Brain pericyte (primary cell): ENCODE measurements at regions not wholly inside any gene's neighbourhood (a gene's known extent, or its start where the extent isn't known, plus 50 kb on each side); places are given as distances from the start of the nearest gene placed in this dataset.
"Not testable (repeated sequence)": the region's sequence is repeated elsewhere in the genome, so short reads cannot be mapped to it uniquely, and the experiment has no call there.

Experiments used
- DNase-seq: peaks from one replicate; pipeline ENCODE4 v3.0.0-alpha.2; 2012; ENCODE audit warnings: low read depth, low spot score

DNA sequence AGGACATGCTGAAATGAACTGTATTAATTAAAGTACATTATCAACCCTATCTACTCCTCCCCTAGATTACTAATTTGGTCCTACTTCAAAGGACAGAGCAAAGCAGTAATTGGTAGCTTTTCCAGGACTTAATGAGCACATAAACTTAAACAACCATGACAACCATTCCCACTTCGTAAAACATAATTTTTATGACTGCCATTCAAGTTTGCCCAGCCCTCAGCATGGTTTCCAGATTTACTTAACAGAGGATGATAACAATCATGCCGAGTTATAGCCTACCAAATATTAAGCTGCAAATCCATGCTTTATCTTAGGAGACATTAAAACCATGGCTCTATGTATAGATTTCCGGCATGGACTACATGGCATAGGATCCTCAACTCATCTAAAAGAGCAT, 401.1 kb upstream of the CHAC2 start:
- no peak for DNase-seq

DNA sequence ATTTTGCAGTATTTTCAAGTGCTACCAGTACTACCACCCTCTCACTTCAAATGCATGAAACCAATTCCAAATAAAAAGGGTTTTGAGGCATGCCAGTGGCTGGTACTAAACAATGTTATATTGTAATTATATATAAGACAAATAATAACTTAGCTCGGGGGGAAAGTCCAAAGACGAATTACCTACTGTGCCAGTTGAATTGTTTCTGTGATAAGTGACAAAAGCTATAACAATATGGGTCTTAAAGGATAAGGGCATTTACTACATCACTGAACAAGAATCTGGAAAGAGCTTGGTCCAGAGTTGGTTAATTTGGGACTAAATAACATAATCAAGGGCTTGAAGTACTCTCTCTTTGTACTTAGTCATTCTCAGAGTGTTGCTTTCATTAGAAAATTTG, 404.7 kb upstream of the CHAC2 start:
- DNase-seq: no peak

DNA sequence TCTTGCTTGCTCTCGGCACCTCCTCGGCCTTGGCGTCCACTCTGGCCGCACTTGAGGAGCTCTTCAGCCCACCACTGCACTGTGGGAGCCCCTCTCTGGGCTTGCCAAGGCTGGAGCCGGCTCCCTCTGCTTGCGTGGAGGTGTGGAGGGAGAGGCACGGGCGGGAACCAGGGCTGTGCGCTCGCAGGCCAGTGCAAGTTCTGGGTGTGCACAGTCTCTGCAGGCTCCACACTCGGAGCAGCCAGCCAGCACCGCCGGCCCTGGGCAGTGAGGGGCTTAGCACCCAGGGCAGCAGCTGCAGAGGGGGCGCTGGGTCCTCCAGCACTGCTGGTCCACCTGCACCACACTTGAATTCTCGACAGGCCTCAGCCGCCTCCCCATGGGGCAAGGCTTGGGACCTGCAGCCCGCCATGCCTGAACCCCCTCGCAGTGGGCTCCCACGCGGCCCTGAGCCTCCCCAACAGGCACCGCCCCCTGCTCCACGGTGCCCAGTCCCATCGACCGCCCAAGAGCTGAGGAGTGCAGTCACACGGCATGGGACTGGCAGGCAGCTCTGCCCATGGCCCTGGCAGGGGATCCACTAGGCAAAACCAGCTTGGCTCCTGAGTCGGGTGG, 411.2 kb upstream of the CHAC2 start:
- no peak for DNase-seq

DNA sequence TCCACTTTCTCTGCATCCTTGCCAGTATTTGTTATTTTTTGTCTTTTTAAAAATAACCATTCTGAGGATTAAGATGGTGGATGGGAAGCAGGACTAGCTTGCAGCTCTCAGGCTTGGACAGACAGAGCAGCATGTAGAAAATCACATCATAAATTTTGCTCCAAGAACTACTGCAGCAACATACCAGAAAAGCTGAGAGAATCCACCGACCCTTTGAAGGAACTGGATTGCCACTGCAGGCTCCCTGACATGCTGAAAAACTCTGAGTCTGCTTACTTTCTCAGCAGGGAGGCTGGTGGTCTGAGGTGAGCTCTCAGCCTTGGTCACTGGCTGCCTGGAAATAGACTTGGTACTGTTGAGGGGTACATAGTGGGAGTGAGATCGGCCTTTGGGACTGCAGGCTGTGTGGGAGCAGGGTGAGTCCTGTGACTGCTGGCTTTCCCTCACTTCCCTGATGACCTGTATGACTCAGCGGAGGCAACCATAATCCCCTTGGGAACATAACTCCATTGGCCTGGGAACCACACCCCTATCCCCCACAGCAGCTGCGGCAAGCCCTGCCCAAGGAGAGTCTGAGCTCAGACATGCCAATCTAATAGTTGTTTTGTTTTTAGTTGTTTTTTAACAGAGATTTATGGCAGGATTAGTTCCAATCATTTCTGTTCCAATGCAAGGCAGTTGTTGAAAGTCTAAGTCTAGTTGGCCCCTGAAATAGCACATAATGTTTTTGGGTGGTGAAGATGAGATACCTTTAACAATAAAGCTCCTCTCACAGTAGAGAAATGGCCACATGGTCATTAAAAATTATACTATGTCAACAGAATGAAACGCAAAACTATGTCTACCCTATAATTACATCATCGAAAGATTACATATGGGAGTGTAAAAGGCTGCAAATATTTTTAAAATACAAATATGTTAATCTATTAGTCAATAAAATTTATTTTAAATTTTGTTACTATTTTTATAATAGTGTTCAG, 414.2 kb upstream of the CHAC2 start:
- DNase-seq: peak; percentile 55

DNA sequence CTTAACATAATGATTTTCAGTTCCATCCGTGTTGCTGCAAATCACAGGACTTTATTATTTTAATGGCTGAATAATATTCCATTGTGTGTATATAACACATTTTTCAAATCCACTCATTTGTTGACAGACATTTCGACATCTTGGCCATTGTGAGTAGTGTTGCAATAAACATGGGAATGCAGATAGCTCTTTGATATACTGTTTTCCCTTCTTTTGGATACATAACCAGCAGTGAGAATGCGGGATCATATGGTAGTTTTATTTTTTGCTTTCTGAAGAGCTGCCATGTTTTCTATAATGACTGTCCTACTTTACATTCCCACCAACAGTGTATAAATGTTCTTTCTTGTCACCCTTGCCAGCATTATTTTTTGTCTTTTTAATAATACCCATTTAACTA, 420.3 kb upstream of the CHAC2 start:
- DNase-seq: no peak

DNA sequence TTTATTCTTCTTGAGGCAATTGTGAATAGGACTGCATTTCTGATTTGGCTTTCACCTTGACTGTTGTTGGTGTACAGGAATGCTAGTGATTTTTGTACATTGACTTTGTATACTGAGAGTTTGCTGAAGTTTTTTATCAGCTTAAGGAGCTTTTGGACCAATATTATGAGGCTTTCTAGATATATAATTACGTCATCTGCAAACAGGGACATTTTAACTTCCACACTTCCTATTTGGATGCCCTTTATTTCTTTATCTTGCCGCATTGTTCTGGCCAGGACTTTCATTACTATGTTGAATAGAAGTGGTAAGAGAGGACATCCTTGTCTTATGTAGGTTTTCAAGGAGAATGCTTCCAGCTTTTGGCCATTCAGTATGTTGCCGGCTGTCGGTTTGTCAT, 425.4 kb upstream of the CHAC2 start:
- no peak for DNase-seq

DNA sequence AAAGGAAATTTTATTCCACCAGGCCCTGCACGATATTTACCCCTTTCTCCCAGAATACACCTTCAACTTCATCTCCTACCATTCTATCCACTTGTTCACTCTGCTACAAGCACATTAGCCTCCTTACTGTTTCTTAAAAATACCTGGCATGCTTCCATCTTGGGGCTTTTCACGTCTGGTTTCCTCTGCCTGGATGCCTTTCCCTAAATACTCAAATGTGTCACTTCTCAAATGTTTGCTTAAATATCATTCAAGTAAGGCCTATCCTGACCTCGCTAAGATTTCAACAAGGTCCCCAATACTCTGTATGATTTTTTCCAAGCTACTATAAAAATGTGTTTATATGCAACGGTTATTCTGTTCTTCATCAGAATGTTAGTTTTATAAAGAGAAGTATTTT, 433.0 kb upstream of the CHAC2 start:
- no peak for DNase-seq

DNA sequence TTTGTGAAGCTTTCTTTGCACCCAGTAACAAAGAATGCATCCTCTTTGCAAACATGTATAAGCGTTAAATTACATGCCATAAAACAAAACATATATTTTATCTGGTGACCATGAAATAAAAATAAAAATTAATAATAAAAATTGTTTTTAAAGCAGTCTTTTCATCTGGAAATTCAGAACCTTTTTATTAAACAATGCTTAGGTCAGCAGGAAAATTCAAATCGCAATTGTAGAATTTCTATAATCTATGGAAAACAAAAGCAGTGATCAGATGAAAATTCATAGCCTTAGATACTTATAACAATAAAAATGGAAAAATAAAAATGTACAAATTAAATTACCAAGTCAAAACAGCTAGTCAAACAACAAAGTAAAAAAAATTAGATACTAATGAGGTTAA, 435.9 kb upstream of the CHAC2 start:
- DNase-seq: no peak

DNA sequence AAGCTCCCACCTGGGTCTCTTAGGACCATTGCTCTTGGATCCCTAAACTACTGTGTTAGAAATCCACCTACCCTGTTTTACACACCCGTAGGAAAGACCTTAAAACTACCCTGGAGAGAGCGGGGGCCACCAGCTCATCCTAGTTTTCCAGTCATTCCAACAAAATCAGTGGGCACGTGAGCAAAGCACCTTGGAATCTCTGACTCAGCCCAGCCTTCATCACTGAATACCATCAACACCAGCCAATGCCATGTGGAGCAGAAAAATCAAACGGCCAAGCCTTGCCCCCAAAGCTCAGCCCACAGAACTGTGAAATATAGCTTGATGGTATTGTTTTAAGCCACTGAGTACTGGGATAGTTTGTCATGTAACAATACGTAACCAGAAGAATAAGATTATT, 449.7 kb upstream of the CHAC2 start:
- no peak for DNase-seq

DNA sequence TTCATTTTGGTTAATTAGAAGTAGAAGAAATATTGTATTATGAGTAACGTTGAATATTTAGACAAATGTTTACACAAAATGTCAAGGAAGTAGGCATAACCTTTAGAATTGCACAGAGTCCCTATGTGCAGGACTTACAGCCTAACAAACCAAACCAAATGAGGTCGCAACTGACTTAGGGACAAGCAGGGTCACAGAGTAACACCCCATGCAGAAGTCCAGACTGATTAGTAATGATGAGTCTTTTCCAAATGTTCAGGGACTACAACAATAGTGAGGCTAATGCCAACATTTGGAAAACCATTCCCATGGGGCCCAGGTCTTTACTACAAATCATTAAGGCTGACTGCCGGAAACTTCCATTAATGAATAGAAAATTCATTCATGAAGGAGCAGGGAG, 452.5 kb upstream of the CHAC2 start:
- no peak for DNase-seq

DNA sequence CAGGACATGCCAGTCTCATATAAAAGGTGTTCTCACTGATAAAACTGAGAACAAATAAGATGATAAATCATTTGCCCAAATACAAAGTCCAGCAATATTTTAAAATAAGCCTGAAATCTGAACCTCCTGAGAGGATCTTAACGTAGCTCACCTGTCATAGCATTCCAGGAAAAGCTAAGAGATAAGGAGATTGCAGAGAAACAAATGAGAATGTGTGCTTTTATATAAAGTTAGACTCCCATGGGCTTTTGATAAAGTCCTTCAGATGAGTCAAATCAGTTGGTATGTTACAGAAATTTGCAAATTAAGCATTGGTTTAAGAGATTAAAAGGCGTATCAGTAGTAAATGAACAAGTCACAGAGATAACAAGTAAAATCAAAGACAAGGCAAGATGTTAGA, 452.9 kb upstream of the CHAC2 start:
- DNase-seq: no peak

DNA sequence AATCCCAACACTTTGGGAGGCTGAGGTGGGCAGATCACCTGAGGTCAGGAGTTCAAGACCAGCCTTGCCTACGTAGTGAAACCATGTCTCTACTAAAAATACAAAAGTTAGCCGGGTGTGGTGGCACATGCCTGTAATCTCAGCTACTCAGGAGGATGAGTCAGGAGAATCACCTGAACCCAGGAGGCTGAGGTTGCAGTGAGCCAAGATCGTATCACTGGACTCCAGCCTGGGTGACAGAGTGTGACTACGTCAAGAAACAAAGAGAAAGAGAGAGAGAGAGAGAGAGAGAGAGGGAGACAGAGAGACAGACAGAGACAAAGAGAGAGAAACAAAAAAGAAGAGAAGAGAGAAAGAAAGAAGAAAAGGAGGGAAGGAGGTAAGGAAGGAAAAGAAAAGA, 454.0 kb upstream of the CHAC2 start:
- DNase-seq: not testable (repeated sequence)

DNA sequence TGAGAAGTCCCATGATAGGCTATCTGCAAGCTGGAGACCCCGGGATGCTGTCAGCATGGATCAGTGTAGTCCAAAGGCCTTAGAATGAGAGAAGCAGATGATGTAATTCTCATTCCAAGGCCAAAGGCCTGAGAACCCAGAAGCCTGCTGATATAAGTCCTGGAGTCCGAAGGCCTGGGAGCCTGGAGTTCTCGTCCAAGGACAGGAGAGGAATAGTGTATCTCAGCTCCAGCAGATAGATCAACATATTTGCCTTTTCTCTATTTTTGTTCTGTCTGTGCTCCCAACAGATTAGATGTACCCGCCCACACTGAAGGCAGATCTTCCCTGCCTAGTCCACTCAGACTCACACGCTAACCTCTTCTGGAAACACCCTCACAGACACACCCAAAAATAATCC, 454.9 kb upstream of the CHAC2 start:
- DNase-seq: no peak

DNA sequence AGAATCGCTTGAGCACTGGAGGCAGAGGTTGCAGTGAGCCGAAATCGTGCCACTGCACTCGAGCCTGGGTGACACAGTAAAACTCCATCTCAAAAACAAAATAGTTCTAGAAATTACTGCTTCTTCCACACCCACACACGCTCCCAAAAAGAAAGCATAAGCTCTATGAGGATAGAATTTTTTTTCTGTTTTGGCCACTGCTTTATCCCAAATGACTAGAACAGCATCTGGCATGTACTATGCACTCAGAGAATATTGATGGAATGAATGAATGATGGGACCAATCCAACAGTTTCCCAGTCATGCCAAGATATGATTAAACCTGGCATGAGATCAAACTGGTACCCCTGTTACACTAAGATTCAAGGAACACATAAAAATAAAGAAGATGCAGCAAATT, 455.4 kb upstream of the CHAC2 start:
- DNase-seq: no peak

DNA sequence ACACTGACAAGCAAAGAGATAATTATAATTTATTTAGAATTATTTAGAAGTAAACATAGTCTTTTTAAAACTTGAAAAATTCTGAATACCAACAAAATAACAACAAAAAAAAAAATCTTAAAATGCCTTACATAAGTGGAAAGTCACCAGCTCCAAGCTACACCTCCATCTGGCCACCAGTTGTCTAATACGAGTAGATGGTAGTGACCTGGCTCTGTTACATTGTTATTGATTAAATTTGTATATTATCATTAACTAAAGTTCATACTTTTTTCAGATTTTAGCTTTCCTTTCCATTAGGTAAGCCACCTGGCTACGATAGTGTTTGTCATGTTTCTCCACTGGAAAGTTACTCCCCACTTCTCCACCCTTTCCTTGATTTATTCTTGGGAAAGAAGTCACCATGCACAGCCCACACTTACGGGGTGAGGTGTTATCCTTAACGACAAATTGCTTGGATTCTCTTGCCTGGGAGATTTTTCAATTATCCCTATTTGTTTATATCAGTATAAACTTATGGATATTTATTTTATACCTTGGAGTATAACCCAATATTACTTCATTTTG, 464.5 kb upstream of the CHAC2 start:
- no peak for DNase-seq

DNA sequence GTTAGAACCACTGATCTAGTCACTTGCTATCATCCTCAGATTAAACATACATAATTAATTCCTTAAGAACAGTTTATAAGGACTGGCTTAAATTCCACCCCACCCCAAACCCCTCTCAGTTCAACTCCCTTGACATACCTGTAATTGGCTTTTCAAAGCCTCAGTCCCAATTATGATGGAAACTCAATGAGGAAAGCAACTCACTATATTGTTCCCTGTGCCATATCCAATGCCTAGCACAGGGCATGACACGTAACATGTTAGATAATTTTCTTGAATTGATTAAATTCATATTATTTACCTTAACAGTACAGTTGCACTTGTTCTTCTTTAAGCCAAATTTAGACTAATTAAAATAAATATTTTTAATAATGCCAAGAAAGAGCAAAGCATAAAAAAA, 465.1 kb upstream of the CHAC2 start:
- DNase-seq: no peak

DNA sequence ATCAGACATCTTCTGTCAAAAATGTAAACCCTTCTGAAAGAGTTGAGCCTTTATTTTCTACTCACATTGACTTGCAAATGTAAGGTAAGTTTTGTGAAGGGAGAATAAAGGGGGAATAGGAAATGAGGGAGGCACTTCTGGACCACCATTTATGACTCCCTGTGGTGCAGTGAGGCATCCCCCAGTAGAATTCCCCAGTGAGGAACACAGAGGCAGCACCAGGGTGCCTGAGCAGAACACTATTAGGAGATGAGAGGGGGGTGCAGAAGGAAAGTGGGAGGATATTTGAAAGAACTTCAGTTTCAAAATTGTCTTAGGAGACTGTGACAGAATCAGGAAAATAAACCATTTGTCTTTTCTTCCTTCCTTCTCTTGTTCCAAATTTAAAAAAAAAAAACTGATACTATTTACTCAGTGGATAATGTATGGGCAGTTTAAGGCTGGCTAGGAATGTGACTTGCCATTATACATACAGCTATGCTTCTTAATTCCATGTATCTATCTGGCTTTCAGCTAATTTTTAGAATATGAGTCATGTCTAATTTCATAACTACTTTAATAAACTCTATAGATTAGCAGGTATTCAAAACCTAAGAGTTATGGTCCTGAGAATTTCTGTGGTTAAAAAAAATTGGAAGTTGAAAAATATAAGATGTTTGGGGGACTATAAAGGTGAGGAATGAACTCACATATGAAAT, 478.1 kb upstream of the CHAC2 start:
- DNase-seq: no peak

DNA sequence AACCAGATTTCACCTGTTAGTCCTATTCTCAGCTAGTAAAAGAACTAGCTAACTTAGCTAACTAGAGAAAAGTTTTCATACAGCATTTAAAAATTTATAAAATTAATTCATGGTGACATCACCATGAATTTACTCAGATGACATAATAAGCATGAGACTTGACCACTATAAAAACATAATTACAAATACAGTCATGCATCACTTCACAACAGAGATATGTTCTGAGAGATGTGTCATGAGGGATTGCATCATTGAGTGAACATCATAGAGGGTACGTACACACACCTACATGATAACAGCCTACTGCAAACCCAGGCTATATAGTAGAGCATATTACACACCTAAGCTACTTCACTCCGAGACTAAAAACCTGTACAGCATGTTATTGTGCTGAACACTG, 481.3 kb upstream of the CHAC2 start:
- DNase-seq: no peak

DNA sequence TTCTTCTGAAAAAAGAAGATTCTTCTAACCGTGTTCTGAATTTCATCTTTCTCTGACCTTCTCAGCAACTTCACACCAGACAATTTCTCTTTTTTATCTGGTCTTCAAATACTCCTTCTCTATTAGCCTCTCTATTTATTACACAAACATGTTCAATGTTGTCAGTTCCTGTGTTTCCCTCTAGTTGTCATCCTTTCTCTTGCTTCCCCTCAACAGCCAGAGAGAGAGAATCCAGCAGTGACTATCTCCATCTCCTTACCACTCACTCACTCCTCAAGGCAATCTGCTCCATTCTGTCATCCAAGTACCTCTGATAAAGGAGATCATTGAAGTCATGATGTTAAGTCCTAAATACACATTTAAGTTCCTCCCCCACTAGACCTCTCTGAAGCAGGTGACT, 491.9 kb upstream of the CHAC2 start:
- no peak for DNase-seq

DNA sequence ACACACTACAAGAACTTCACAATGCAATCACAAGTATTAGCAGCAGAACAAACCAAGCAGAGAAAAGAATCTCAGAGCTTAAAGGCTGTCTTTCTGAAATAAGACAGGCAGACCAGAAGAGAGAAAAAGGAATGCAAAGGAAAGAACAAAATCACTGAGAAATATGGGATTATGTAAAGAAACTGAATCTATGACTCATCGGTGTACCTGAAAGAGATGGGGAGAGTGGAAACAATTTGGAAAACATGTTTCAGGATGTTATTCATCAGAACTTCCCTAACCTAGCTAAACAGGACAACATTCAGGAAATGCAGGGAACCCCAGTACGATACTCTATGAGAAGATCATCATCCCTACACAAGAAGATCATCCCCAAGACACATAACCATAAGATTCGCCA, 499.0 kb upstream of the CHAC2 start:
- no peak for DNase-seq

DNA sequence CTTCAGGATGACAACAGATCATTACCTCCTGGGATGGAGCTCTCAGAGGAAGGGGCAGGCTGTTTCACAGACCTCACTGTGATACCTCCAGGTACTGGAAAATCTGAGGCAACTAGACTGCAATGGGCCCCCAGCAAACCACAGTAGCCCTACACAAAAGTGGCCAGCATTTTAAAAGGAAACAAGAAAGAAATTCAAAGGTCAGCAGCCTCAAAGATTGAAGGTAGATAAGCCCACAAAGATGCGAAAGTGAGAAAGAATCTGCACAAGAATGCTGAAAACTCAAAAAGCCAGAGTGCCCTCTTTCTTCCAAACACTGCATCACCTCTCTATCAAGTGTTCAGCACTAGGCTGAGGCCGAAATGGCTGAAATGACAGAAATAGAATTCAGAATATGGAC, 499.5 kb upstream of the CHAC2 start:
- no peak for DNase-seq

DNA sequence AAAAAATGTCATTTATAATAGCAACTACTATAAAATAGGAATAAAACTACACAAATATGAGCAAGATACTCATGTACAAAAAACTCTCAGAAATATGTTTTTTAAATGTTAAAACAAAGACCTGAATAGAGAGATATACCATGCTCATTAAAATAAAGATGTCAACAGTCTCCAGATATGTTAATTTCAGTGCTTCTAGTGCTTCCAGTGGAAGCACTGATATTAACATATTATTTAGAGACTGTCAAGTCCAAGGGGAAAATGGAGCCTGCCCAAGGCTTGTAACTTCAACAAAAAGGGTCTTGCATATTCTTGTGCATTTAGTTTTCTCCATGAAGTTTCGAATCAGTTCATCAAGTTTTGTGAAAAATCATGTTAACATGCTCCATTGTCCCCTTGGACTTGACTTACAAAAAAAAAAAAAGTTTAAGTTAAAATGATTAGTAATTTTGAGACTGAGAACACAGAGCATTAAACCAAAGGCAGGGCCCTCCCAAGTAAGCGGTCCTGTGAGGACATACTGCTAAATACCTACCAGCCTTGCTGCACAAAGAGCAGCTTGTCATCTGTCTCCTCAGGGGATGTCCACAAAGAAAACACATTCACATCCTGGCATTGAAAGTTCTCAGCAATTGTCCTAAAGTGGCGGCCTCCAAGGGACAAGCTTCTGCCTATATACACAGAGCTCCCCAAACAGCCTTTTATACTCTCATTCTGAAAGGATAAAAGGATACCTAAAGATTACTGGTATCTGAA, 501.9 kb upstream of the CHAC2 start:
- DNase-seq: no peak
